GM18517 (cell line): ENCODE measurements at regions not wholly inside any gene's neighbourhood (a gene's known extent, or its start where the extent isn't known, plus 50 kb on each side); places are given as distances from the start of the nearest gene placed in this dataset.
"Not testable (repeated sequence)": the region's sequence is repeated elsewhere in the genome, so short reads cannot be mapped to it uniquely, and the experiment has no call there.

ENCODE experiments used
- ATAC-seq: cut with Tn5 transposase; IDR thresholded peaks from one replicate; pipeline ENCODE4 v1.9.1; 2021; ENCODE audit warnings: mild to moderate bottlenecking, moderate library complexity; ENCODE audit not compliant: unreplicated experiment

DNA sequence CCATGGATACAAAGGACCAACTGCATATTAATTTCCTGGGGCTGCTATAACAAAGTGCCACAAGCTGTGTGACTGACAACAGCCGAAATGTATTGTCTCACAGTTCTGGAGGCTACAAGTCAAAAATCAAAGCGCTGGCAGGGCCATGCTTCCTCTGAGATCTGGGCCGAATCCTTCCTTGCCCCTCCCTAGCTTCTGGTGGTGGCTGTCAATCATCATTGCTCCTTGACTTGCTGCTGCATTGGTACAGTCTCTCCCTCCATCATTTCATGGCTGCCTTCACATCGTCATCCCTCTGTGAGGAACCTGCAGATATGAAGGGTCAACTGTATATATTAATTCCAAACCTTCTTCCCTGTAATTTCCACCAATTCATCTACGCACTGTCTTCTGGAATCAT lies 118.3 kb downstream of the EXOC5 start:
- ATAC-seq, result no peak

DNA sequence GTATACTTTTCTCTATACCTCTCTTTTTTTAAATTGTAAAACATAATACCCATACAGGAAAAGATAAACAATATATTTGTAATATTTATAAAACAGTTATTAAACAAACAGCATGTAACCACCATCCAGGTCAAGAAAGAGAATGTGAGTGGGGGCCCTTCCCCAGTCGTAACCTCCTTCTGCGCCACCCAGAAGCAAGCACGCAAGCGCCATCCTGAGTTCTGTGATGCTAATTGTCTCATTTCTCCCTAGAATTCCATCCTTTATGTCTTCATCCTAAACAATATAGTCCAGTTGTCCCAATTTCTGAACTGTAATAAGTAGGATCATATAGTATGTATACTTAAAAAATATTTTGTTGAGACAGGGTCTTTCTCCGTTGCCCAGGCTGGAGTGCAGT lies 129.5 kb downstream of the EXOC5 start:
- no peak for ATAC-seq

DNA sequence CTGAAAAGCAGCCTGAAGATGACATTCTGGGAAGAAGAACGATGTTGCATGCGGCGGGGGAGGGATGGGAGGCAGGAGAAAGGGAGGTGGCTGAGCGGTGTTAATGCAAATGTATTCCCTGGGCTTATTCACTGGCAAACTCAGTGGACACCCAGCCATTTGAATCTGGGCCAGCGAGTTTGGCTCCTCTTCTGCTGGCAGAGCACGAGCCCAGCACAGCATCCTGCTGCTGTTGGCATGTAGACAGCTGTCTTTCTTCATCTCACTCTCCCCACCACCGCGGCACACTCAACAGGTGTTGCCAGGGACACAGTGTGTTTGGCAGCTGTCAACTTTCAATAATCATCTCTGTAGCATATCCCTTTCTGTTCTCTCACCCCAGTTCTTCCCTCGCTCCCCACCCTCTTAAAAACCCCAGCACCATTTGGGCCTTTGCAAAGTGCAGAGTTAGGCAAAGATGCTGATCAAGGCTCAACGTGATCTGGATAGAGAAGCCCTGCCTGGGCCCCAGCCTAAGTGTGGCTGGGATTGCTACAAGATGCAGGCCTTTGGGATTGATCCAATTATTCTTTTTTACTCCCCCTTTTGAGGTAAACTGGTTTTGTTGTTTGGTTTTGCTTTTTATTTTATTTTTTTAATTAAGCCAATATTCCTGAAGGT lies 131.9 kb downstream of the EXOC5 start:
- ATAC-seq, result no peak

DNA sequence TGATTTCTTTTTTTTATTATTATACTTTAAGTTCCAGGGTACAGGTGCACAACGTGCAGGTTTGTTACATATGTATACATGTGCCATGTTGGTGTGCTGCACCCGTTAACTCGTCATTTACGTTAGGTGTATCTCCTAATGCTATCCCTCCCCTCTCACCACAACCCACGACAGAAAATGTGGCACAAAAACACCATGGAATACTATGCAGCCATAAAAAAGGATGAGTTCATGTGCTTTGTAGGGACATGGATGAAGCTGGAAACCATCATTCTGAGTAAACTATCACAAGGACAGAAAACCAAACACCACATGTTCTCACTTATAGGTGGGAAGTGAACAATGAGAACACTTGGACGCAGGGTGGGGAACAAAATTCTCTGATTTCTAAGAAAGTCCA lies 140.9 kb downstream of the EXOC5 start:
- ATAC-seq, result not testable (repeated sequence)

DNA sequence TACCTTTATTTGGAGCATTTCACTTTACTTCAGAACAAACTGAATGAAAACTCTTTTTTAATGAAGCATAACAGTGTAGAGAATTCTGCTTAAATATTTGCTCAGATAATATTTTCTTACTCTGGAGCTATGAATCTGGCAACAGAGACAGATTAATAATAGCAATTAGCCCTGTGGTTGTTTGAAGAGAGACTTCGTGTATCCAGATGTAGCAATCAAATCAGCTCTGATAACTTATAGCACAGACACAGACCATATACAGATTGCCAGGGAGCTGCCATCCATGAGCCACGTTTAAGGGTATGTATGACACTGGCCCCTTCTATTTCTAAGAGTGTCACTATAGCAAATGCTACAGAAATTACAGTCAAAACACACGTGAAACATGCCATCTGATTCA lies 146.6 kb downstream of the EXOC5 start:
- ATAC-seq, result no peak

DNA sequence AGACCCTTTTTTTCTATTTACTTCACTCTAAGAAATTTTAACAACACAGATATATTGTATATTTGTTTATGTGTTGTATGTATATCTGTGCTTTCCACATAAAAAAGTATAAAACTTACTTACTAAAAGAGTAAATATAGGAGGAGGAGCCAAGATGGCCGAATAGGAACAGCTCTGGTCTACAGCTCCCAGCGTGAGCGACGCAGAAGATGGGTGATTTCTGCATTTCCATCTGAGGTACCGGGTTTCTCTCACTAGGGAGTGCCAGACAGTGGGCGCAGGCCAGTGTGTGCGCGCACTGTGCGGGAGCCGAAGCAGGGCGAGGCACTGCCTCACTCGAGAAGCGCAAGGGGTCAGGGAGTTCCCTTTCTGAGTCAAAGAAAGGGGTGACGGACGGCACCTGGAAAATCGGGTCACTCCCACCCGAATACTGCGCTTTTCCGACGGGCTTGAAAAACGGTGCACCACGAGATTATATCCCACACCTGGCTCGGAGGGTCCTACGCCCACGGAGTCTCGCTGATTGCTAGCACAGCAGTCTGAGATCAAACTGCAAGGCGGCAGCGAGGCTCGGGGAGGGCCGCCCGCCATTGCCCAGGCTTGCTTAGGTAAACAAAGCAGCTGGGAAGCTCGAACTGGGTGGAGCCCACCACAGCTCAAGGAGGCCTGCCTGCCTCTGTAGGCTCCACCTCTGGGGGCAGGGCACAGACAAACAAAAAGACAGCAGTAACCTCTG lies 156.5 kb downstream of the EXOC5 start:
- ATAC-seq, result not testable (repeated sequence)

DNA sequence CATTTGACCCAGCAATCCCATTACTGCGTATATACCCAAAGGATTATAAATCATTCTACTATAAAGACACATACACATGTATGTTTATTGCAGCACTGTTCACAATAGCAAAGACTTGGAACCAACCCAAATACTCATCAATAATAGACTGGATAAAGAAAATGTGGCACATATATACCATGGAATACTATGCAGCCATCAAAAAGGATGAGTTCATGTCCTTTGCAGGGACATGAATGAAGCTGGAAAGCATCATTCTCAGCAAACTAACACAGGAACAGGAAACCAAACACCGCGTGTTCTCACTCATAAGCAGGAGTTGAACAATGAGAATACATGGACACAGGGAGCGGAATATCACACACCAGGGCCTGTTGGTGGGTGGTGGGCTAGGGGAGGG lies 158.3 kb downstream of the EXOC5 start:
- not testable (repeated sequence) for ATAC-seq

DNA sequence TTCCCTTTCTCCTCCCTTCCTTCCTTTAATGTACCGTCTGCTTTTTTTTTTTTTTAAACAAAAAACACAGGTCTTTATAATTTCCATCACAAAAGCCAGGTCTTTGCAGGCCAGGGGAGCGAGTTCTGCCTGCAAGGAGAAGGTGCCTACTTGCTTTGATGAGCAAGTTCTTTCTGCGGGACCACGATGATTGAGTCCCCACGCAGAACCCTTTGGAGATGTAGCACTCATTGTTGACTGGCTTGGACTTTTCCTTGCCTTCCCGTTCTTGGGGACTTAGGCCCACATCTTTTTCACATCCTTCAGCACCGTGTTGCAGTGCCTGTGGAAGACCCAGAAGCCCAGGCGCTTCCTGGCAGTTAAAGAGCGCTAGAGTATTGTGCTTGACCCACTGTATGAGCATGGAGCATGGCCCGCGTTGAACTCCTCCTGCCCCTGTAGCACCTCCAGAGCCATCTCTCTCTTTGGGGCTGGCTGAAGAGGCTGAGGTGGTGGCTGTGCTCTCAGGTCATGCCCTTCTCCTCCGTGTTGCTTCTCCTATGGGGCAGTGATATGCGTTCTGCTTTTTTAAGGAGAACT lies 177.6 kb downstream of the EXOC5 start:
- no peak for ATAC-seq

DNA sequence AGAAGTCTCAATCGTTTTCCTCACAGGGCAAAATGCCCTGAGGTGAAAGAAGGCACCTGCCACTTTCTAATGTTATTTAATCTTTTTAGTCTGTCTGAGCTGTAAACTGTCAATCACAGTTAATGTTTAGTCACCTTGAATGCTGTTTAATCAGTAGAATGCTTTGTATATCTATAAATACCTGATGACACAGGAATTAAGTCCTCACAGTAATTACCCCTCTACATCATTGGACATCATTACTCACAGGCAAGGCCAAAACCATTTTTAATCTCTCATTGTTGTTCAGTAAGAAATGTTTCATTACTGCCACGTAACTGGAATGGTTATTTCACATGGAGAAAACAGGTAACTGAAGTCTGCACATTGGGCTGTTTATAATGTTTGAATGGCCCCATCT lies 178.8 kb downstream of the EXOC5 start:
- ATAC-seq, result no peak

DNA sequence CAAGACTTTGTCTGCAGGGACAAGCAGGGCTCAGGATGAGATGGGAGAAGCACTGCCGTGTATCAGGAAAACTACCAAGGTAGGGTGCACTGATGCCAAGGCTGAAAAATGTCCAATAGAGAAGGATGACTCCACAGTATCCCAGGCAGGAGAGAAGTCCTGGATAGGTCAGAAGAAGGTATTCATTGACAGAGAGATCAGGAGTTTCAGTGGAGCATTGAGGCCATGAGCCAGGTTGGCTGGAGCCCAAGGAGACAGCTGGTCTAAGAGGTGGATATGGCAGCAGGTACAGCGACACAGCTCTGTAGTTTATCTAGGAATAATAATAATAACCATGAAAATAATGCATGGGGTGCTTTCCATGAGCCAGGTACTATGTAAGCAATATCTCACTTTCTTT lies 180.9 kb downstream of the EXOC5 start:
- no peak for ATAC-seq

DNA sequence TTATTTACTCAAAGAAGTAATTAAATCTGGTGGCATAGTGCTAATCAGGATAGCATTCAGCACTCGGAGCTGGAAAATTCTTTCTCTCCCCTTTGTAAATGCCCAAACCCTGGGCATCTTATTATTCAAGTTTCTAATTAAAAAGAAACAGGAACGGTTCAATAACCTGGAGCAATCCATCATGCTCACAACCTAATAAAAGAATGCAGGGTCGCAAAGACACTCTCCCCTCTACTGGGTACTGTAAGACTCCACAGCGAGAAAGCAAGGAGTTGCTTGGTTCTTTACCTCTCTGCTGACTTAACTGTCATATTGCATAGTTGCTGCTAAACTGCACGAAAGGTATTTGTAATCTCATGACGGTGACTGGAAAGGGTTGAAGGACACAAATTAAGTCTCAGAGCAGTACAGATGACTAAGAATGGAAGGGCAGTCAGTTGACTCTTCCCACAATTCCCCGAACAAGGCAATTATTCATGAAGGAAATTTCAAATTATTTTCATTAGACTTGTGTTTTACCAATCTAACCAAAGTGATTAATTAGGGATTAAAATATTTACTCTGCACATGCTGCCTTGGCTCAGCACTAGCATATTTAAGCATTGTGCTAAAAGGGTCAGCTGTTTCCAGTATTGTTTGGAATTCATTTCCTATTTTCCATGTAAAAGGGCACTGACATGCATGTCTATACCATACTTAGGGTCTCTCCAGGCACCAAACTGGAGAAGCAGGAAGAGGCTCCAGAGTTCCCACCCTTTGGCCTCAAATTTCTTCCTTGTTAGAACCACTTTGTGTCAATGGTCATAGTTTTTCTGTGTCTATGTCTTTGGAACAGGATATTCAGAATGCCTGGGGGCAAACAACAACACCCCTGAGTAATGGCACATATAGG lies 182.2 kb downstream of the EXOC5 start:
- ATAC-seq, result no peak

DNA sequence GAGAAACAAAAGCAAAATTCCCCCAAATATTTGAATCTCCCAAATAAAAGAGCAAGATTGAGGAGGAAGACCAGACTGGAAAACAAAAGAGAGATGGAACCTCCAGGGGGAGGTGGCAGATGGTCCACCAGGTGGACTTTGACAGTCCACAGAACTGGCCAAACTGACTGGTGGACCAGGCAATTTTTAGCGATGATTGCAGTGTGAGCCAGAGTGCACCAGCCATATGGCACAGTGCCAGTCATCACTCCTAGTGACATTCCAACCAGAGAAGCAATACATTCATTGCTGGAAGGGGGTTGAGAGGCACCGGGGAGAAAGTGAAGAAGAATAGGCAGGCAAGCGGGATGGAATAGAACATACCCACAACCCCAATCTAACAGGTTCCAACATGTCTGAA lies 182.9 kb downstream of the EXOC5 start:
- ATAC-seq, result no peak

DNA sequence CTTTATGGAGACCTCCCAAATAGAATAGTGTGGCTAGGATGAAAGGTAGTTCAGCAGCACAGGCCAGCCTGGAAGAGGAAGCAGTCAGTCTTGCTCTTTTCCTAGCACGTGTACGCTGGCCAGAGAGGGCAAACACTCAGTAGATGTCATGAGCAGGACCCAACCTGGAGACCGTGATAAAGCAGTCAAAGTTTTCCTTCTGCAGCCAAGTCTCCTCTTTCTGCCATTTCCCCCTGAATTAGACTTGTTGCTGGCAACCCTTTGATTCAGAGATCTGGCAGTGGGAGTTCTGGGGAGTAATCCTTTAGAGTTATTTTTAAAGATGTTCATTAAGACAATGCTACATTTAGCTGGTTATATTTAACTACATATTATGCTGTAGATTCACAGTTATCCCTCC lies 183.7 kb downstream of the EXOC5 start:
- no peak for ATAC-seq

DNA sequence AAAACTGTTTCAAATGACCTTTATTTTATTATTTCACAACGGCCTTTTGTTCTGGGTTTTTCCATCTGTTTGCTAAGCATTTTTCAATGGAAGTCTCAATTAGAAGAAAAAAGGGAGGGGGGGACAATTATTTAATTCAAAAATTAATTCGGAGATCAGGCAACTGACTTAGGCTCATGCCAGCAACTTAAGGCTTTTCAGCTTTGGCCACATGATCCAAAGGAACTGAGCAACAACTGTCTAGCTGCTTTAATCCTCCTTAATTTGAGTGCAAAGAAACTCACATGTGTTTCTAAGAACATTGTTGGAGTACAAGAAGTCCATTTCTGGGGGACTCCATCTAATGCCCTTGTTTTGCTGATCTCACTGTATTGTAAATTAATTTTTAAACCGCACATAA lies 188.0 kb downstream of the EXOC5 start:
- ATAC-seq, result no peak

DNA sequence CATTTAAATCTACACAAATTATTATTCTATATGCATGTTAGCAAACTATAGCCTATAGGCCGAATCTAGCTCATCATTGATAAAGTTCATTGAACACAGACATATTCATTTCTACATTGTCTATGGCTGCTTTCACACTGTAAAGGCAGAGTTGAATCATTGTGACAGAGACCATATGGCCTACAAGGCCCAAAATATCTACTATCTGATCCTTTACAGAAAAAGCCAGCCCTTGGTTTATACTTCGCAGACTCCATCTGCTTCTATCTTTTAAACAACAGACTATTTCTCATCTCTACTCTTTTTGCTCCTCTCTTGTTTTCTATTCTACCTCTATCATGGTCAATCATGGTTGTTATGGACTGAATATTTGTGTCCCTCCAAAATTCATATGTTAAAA lies 190.7 kb downstream of the EXOC5 start:
- no peak for ATAC-seq

DNA sequence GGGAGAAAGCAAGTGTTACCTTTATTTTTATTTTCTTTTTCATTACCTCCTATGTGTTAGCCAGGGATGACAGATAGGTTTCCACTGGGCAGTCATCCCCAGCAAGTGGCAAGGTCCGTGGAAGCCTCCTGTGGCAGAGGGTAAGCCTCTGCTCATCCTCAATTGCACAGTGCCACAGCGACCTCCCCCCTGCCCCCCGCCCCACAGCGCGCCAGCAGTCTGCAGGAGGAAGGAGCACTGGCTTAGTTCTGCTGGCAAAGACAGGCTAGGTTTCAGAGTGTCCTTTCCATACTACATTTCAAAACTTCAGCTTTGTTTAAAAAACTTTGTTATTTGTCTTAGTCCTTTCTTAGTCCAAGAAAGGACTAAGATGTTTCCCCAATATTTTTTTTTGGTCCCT lies 194.7 kb downstream of the EXOC5 start:
- ATAC-seq, result no peak

DNA sequence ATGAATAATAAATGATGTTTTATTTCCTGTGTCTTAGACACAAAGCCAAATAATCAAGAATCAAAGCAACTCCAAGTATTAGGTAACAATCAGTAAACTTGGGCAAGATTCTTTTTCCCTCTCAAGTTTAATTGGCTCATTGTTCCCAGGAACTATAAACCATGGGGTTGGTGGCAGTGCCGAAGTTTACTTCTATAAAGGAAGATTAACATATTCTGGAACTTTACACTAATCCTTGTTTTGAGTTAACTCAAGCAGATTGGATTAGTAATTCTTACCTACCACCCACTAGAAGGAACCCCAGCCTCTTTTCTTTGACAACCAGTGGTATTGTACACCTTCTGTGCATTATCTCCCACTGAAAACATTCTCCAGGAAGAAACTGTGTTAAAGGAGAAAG lies 197.1 kb downstream of the EXOC5 start:
- no peak for ATAC-seq

DNA sequence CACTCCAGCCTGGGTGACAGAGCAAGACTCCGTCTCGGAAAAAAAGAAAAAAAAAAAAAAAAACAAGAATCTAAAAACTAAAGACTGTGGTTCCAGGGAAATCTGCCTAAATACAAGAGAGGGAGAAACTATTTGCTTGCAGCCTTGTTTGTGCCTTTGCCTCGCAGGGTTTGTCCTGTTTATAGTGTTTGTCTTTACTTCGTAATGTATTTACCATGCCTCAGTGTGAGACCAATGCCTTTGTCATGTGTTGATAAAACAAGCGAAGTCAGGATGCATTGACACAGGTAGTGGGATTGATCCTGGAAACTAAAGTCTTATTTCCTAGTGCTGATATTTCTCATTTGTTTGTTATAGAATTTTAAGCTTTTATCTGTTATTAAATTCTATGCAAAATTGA lies 199.0 kb downstream of the EXOC5 start:
- no peak for ATAC-seq

DNA sequence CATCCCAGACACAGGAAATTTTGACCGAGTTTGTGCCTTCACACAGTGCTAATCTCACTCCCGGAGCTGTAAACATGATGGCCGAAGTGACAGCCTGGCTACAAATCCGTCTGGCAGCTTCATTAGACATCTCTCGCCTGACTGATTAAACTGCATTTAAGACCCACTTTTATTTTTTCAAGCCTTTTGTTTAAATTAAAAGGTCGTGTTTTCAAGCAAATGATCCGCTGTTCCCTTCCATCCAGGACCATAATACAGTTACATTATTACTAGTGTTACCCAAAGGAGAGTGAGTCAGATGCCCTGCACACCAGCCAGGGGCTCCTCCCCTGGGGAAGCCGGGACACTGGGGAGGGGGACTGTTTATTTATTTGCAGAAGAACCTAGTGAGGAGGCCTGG lies 200.2 kb downstream of the EXOC5 start:
- ATAC-seq, result no peak

DNA sequence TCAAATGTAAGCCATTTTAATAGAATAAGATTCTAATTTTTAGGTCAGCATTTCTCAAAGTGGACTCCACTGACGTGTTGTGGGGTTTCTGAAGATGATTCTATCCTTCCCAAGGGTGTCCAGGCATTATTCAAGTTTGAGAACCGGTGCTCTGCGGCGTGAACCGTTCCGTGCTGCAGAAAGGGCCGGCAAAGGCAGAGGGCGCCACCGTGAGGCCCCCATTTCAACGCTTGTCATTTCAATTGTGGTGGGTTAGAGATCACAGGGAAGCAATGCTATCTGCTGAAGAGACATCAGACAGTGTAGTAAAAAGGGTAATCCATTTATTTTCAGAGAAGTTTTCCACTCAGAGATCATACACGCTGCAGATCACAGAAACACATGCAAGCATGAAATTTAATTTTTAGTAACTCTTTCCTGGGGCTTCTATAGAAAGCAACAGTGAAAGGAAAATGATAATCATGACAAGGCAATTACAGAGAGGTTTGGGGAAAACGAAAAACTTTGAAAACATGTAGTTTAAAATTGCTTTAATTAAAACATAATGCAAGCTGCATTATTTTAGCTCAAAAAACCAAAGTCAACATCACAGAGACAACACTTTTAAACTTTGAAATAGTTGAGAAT lies 201.7 kb downstream of the EXOC5 start:
- no peak for ATAC-seq

DNA sequence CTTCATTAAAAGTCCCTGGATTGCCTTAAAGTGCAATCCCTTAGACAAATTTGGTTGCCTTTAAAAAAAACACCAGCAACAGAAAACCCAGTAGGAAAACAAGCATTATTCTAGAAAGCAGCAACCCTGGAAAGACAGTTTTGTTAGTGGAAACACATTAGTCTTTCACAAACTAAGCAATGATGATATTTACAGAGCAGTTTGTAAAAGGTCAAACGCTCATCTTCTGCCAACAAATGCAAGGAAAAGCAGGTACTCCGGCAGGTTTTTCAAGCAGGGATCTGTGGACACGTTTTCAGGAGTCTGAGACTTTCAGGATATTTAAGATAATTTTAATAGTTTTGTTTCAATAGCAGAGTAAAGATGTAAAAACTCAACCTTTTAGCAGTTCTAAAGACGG lies 202.2 kb downstream of the EXOC5 start:
- no peak for ATAC-seq
